NCI-H2227 (cell line): ENCODE measurements at regions not wholly inside any gene's neighbourhood (a gene's known extent, or its start where the extent isn't known, plus 50 kb on each side); places are given as distances from the start of the nearest gene placed in this dataset.
"Not testable (repeated sequence)": the region's sequence is repeated elsewhere in the genome, so short reads cannot be mapped to it uniquely, and the experiment has no call there.

ENCODE experiments used
- DNase-seq: peaks from one replicate; lab custom pipeline; 2025; ENCODE audit not compliant: unreplicated experiment; lab: John Stamatoyannopoulos, UW

DNA sequence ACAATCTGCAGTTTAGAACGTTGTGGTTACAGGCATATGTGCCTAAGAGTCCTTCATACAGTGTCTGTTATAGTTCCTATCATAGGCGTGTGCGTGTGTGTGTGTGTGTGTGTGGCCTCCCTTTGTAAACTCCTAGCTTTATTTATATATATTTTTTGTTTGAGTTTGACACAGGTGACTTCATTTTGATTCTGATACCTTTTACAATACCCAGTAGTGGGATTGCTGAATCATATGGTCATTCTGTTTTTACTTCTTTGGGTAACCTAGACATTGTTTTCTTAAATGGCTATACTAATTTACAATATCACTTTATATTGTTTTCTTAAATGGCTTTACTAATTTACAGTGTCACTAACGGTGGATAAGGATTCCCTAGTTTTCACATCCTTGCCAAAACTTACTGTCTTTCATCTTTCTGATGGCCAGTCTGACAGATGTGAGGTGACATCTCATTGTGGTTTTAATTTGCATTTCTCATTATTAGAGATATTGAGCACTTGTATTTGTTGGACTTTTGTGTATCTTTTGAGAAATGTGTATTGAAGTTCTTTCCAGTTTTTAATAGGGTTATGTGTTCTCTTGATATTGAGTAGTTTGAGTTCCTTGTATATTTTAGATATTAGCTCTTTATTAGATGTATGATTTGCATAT is 211.1 kb upstream of the NUDT6 start:
- DNase-seq = no peak

DNA sequence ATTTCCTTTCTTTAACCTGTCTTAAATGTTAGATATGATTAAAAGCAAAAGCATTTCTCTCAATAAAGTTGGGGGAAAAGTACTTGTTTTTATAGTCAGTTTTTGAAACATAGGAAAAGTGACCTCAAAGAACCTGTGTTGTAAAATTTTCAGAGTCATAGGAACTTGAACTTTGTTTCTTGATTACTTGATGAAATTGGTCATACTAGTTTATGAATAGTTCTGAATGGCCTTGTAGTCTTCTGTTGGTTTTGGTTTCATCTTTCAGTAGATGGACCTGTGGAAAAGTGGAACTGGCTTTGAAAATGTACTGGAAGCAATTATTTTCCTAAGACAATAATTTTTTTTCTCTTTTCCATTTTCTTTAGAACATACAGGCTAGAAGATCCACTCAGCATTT is 222.2 kb upstream of the NUDT6 start:
- DNase-seq = no peak

DNA sequence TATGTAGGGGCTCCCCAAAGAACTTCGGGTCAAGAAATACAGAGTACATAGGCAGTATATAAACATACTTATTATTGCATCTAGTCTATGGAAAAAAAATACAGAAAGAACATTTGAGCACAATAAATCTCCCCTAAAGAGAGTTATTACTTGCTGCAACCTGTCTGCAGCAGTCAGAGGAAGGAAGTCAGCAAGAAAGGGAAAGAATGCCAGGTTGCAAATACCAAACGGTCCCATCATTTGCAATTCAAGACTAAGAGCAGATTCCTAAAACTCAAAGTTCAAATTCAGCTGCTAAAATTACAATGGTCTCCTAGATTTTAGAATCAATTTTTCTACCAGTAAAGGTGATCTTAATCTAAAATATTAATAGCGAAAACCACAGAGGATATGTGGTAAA is 236.2 kb upstream of the NUDT6 start:
- DNase-seq = no peak

DNA sequence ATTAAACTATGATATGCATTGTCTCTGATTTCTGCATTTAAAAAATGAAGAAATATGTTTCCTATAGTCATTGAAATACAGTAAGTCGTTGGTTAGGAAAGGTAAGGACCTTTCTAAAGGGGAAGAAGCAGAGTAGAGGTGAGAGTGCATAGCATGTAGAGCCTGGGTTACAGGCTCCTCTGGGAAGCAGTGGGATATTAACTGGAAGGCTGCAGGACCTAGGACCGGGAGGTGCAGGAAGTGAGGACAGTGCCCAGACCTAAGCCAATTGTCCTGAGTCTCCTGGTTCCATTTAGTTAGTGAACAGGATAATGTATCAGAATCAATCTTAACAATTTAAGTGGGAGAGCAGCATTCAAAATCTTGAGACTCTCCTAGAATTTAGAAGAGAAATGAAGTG is 237.1 kb upstream of the NUDT6 start:
- no peak for DNase-seq

DNA sequence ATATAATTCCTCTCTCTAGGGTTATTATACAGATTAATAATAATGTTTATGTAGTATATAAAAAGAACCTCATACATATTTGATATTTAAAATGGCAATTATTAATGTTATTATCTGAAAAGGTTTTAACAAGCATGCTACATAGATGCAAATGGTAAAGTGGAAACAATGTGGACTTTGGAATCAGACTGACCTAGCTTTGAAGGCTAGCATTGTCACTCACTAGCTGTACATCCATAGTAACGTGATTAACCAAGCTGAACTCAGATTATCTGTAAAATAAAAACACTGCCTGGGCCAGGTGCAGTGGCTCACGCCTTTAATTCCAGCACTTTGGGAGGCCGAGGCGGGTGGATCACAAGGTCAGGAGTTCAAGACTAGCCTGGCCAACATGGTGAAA is 233.7 kb upstream of the SPRY1 start:
- DNase-seq = no peak

DNA sequence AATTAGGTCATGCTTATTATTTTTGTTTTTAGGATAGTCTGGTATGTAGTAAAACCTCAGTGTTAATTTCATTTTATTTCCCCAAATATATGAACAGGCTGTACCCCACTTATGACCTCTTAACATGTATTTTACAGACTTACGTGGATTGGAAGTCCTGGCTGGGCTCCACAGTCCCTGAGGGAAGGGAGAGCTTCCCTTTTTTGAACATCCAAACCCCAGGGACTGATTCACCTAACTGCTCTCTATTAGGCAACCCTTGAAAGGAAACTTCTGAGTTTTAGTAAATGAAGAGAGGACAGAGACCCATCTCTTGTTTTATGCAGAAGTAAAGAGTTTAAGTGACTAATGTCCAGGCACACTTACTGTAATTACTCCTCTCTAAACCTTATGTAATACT is 233.1 kb upstream of the SPRY1 start:
- DNase-seq = no peak

DNA sequence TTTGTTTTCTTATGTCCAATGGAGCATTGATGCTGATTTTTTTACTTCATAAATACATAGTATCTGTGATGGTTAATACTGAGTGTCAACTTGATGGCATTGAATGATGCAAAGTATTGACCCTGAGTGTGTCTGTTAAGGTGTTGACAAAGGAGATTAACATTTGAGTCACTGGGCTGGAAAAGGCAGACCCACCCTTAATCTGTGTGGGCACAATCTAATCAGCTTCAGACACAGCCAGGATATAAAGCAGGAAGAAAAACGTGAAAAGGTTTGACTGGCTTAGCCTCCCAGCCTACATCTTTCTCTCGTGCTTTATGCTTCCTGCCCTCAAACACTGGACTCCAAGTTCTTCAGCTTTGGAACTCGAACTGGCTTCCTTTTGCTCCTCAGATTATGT is 230.6 kb upstream of the SPRY1 start:
- DNase-seq = no peak

DNA sequence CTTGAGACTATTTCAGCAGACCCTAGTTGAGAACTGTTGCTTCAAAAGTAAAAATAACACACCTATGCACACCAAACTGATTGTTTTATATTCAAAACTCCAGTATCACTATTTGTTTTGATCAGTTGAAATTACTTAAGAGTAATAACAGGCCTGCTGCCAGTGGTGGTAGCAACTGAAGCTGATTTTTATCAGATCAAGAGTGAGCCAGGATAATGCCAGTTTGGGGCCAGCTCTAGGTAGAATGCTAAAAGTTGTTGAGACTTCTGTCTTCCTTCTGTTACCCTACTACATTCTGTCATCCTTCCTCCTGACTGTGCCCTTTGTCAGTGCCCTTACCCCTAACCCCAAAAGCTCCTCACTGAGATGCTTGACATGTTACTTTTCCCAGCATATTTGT is 228.7 kb upstream of the SPRY1 start:
- no peak for DNase-seq

DNA sequence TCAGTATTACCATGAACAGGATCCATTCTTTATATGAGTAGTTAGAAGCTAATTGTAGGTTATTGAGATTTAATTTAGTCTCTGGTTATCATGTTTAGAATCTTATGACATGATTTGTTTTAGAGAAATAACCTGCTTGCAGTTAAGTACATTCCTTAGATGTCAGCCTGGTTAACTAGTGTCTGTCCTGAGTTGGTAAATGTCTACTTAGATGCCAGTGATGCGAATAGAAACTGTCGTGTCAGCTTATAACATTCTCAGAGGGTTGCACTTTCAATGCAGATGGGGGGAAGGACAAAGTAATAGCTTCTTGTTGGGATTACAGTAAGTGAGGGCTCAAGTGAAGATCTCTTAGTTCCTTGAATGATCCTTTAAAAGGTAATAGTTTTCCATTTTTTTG is 227.8 kb upstream of the SPRY1 start:
- DNase-seq = no peak

DNA sequence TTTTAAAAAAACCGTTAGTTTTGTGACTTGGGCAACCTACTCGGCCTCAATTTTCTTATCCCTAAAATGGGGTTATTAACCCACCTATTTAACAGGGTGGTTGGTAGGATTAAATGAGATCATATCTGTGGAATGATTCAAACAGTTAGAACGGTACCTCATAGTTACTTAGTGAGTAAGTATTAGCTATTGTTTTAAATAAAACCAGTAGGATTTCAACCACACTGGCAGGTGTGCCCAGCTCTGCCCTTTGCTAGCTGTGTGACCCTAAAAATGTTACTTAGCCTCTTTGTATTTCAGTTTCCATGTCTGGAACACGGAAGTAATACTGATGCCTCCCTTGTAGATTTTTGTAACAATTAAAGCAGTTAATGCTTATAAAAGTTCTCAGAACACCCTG is 225.8 kb upstream of the SPRY1 start:
- no peak for DNase-seq

DNA sequence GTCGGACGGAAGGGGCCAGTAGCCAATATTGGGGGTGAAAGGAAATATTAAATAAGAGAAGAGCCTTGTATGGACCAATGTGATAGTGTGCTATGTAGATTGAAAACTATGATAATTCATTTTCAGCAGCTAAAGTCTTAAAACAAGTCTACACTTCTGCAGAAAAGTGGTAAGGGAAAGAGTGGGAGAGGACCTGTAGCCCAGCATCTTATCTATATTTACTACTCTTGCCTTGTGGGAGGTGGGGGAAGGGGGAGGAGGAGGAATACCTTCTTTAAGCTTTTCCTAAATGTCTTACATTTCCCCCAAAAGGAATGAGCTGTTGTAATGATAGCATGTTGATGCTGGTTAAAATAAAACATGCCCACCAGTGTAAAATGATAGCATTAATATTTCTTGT is 220.0 kb upstream of the SPRY1 start:
- DNase-seq = no peak

DNA sequence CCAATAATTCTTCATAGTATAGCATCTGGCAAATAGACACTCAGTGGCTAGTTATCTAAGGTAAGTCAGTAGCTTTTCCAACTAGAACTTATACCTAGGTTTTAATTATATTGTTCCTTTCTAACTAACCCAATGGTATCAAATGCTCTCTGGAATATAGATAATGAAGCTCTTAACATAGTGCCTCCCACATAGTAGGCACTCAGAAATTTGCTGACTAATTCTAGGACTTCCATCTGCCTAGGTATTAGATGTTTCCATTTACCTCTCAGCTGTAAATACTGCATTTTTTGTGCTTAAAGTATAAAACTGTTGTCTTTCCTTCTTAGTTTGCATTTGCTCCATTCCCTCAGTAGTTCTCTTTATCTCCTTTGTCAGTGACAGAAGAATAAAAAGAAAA is 214.3 kb upstream of the SPRY1 start:
- no peak for DNase-seq

DNA sequence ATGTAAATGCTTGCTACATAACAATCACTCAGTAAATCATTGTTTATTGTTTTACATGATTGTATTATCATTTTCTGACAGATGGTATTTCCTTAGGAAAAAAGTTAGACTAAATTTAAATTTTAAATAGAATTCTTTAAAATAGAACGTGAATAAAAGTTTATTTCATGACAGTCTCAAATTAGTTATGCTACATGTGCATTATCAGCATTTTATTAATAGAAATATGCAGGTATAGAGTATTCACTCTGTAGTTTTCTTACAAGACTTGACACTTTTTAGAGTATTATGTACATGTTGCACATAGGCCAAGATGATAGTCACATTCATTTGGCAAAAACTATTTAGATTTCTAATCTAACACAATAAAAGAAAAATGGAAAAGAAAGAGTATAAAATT is 213.3 kb upstream of the SPRY1 start:
- no peak for DNase-seq

DNA sequence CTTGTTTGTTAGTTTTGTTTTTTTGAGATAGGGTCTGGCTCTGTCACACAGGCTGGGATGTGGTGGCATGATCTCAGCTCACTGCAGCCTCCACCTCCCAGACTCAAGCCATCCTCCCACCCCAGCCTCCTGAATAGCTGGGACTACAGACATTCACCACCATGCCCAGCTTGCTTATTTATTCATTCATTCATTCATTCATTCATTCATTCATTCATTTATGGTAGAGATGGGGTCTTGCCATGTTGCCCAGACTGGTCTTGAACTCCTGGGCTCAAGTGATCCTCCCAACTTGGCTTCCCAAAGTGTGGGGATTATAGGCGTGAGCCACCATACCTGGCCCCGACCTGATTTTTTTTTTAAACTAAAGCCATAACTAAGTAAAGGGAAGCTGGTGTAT is 212.8 kb upstream of the SPRY1 start:
- not testable (repeated sequence) for DNase-seq

DNA sequence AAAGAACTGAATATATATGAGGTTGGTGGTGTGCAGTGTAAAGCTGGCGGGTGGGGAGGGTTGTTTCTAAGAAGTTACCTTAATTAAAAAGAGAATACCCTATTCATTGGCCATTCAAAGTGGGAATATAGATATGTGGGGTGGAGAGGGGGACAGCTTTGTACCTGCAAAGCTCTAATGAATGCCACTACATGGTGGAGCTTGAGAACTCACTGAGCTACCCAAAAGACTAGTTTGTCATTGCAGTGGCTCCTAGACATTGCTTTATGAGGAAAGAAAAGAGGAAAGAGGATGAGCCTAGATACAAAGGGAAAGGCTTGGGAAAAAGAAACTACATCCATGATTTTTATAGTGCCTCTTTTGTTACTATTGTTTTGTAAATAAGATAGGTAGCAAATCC is 209.9 kb upstream of the SPRY1 start:
- no peak for DNase-seq

DNA sequence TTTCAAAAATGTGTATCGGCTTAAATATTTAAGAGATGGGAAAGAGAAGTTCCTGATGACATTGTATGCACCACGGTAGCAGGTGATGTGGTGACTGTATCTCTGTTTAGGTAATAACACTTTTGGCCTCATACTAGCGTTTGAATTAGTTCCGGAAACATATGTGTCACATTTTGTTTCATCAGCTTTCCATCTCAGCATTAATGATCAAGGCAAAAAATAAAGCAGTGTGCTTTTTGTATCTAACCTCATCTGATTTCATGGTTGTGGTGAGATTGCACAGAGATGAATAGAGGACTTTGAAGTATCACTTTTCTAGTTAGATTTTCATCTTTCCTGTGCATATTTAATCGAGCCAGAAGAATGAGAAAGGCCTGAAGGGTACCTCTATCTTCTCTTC is 206.4 kb upstream of the SPRY1 start:
- no peak for DNase-seq

DNA sequence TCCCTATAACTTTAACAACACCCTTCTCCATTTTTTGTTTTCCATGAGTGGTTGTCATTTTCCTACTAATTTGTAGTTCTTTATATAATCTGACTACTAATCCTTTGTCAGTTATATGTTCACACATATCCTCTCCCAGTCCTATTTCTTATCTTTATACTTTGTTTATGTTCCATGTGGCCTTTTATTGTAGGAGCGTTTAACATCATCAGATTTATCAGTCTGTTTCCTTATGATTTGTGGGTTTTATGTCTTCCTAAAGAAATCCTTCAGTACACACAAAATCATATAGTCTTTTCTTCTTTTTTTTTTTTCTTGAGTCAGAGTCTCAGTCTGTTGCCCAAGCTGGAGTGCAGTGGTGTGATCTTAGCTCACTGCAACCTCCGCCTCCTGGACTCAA is 204.9 kb upstream of the SPRY1 start:
- no peak for DNase-seq

DNA sequence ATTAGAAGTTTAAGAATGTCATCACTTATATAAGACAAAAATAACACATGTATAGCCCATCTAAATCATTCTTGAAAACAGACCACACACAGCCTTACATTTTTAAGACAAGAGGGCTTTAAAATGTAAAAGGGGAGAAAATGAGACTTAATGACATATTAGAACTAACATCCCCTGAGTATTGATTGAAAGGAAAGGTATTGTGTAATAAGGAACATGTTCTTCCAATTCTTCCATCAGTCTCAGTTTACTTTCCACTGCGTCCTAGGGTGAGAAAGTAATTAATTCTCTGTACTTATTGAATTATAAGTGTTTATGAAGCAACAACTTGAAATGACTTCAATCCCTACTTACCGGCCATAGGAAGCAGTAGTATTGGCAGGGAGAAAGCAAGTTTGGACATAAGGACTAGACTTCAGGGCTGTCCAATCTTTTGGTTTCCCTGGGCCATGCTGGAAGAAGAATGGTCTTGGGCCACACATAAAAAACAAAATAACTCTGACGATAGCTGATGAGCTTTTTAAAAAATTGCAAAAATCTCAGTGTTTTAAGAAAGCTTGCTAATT is 202.7 kb upstream of the SPRY1 start:
- DNase-seq = no peak

DNA sequence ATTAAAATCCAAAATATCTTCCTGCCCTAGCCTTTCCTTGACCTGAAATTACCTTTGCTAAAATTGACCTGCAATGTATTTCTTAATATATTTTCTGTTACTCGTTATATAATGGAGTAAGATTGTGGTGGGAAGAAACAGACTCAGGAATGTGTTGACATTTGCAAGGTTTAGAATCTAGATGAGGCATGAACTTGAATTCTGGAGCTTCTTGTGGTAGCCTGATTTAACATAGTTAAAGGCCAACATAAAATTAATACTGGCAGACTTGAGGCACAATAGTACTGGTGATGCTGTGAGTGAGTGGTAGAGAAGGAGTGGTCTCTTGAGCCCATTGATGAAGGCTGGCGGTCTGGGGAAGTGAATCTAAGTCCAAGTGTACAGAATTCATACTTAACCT is 197.9 kb upstream of the SPRY1 start:
- DNase-seq = no peak

DNA sequence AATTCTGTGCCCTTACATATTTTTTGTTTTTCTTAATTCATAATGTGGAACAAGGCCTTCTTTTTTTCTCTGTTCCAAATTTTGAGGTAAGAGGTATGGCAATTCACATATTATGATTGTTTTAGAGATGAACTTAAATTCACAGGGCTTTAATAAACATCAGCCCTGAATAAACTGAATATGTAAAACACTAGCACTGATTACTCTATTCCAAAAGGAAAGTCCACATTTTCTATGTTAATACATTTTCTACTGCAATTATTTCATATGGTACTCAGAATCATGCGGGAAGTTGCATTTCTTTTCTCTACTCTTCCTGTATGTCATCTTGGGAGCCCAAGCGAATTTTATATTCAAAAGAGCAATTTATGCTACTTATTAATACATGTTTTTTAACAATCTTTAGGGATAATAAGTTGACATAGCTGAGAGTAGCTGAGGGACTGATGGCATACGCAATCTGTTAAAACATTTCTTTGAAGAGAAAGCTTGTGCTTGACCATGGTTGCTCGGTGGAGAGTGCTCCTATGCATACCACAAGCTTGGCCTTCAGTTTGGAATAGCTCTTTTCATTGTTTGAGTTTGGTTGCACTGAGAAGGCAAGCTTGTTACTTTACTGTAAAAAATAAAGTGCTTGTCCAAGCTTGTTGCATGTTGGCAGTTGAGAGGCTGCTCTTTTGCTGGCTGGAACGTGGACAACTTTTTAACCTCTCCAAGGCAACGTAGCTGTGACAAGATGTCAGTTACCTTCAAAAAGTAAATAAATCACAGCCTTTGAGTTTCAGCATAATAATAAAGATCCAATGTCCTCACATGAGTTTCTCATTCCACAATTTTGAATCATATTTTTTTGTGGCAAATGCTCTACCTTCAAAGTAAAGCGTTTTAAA is 196.3 kb upstream of the SPRY1 start:
- DNase-seq = no peak

DNA sequence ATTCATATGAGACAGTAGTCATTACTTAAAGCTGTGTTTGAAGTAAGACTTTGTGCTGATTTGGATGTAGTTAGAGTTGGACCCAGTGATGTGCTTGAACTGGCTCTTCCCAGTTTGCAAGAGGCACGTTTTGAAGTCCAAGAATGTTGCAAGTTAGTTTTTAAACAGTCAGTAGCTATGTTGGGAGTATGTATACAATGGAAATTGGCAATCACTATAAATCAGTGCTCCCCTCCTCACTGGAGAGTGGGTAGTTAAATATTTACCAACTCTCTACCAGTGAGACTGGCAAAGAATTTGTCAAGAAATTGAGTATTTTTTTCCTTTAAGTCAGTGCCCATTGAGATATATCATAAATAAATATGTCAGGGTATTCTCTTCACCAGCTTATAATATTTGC is 191.9 kb upstream of the SPRY1 start:
- no peak for DNase-seq

DNA sequence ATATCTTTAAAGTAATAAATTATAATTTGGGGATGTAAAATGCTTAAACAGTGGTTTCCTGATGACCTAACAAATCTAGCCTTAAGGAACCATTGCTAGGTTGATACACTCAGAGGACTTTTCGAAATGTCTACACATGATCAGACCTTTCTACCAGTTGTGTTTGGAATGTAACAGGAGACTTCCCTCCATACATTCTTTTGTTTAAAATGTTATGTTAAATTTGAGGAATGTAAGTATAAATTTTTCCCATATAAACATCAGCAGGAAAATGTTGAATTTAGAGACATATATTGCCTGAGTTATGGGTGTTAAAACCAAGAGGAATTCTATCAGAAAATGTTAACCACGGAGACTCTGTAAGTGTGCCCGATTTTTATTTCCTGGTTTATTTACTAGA is 190.6 kb upstream of the SPRY1 start:
- DNase-seq = no peak
